HG02870 (cell line): ENCODE measurements at regions not wholly inside any gene's neighbourhood (a gene's known extent, or its start where the extent isn't known, plus 50 kb on each side); places are given as distances from the start of the nearest gene placed in this dataset.
A peak's percentile ranks its signal among the peaks of the same experiment; 100 is the strongest.

Source experiments
- ATAC-seq: cut with Tn5 transposase; IDR thresholded peaks from one replicate; pipeline ENCODE4 v1.9.1; 2021; ENCODE audit warnings: mild to moderate bottlenecking, moderate library complexity; ENCODE audit not compliant: unreplicated experiment

DNA sequence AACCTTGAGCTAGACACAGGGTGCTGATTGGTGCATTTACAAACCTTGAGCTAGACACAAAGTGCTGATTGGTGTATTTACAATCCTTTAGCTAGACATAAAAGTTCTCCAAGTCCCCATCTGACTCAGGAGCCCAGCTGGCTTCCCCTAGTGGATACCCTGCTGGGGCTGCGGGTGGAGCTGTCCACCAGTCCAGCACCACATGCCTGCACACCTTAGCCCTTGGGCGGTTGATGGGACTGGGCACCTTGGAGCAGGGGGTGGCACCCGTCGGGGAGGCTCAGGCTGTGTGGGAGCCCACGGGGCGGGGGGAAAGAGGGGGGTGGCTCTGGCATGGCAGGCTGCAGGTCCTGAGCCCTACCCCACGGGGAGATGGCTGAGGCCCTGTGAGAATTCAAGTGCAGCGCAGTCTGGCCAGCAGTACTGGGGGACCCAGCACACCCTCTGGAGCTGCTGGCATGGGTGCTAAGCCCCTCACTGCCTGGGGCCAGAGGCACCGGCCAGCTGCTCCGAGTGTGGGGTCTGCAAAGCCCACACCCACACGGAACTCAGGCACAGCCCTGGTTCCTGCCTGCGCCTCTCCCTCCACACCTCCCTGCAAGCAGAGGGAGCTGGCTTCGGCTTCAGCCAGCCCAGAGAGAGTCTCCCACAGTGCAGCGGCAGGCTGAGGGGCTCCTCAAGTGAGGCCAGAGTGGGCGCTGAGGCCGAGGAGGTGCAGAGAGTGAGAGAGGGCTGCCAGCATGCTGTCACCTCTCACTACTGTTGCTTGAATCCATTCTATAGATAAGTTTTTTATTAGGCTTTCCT lies 369.8 kb upstream of the SMIM30 start:
- ATAC-seq = no peak

DNA sequence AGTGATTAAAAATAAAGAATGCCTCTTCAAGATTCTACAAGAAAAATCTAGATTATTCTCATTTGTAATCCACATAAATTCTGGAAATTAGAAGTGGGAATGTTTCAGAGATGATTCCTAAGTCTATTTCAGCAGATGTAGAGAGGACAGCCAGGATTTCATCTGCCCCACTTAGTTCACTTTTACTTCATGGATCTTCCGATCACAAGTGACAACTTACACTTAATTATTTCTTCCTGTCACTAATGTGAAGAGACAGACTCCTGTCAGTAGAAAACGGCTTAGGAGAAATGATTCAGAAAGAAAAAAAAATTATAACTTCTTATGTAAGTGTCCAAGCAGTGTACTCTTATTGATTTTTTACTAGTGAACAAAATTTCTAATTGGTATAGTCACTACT lies 368.2 kb upstream of the SMIM30 start:
- ATAC-seq = no peak

DNA sequence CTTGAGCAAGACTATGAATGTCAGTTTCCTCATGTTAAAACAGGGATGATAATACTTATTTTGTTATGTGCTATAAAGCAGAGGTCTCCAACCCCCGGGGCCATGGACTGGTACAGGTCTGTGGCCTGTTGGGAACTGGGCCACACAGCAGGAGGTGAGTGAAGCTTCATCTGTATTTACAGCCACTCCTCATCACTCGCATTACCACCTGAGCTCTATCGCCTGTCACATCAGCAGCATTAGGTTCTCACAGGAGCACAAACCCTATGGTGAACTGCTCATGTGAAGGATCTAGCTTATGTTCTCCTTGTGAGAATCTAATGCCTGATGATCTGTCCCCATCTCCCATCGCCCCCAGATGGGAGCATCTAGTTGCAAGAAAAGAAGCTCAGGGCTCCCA lies 365.3 kb upstream of the SMIM30 start:
- no peak for ATAC-seq

DNA sequence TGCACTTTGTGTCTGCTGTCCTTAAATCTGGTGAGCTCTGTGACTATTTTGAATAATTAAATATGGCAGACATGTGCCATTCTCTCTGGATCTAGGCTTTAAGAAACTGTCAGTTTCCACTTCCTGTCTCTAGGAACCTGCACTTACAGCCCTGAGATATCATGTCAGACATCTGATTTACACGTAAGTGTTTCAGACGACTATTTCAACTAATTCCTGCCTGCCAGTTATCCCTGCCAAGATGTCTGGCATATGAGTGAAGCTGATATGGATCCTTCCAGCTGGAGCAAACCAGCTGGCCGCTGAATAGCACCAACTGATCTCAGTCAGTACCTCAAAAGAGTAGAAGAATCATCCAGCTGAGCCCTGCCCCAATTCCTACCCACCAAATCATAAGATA lies 362.2 kb upstream of the SMIM30 start:
- no peak for ATAC-seq

DNA sequence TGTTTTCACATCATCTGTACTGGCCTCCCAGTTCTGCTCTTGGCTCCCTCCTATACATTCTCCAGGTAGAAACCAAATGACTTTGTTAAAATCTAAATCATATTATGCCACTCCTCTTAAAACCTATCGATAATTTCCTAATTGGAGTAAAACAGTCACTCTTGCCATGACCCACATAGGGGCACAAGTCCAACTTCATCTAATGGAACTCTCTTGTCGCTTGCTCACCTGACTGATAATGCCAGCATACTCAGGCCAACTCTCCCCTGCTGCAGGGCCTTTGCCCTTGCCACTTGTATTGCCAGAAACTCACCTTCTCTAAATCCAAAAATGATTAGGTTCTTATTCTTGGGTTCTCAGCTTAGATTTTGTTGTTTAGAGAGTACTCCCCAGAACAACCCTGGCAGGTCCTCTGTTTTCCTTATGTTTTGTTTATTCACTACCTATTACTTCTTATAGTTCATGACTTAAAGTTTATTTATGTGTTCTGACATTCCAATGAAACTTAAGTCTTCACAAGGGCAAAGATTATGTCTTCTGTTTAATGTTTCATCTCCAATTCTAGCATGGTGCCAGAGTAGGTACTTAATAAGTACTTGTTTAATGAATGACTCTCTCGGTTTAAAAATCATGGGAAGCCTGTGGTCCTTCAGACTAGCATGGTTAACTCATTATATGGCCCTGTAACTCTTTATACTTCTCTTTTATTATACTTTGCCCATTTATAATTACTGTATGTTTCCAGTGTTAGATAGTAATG lies 345.9 kb upstream of the SMIM30 start:
- ATAC-seq = no peak

DNA sequence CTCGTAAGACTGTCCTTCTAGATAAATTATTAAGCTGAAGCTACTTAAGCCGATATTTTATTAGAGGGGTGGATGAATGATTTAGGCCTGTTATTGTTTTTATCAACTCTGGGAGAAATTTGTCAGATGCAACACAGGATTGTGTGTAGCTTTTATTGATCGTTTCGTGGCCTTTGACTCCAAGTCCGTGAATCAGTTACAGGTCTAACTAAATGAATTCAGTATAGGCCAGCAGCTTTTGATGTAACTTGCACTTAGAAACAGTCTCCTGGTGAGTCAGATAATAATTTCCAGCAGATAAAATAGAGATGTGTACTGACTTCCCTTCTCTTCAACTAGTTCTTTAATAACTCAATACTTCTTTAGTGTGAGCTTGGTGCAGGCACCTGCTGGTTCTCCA lies 341.7 kb upstream of the SMIM30 start:
- ATAC-seq = no peak

DNA sequence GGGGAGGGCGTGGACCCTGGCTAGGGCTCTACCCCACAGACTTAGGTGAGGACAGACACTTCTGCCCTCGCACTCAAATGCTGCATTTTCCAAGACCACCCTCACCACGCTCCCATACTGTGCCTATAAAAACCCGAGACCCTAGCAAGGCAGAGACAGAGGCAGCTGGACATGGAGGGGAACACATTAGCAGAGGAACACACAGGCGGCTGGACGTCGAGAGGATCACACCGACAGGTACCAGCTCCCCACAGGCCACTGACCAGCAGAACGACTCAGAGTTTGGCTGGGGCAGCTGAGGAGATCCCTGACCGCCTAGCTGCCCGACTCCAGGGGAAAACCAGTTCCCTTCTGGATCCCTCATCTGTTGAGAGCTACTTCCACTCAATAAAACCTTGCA lies 338.2 kb upstream of the SMIM30 start:
- no peak for ATAC-seq

DNA sequence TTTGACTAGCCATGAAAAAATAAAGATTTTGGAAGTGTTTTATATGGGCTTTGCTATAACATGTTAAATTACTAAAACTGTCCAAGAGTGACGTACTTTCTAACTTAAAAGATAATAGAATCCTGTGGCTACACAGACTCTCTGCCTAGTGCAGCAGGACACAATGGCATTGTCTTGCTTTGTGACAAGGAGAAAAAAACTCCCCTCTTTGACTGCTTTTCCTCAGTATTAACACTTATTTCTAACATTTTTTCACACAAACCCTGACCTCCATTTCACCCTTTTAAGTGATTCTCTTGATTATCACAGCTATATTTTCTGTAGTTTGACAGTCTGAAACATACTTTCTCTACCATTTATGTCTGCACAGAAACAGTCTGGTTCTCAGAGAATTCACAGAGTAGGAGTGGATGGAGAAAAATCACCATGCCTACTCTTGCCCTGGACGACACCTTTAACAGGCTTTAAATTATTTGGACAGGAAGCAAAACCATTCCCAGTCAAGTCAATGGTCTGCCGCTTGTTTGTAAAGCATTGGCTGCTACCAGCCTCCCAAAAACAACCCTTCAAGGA lies 336.3 kb upstream of the SMIM30 start:
- no peak for ATAC-seq

DNA sequence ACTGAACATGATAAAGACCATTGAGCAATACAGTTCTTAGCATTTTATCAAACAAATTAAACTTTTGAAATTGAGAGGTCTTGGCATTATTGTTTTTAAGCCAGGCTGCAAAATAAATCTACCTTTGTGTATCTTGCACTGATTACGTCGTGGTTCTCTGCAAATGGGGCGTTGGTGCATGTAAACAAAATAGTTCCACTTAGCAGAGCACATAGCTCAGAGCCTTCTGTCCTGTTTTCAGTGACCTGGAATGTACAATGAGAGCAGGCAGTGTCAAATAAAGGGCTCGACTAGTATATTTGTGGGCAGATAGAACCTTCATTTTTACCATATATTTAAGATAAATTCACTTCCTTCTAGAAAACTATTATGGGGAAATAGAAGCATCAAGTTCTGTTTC lies 333.9 kb upstream of the SMIM30 start:
- ATAC-seq = no peak

DNA sequence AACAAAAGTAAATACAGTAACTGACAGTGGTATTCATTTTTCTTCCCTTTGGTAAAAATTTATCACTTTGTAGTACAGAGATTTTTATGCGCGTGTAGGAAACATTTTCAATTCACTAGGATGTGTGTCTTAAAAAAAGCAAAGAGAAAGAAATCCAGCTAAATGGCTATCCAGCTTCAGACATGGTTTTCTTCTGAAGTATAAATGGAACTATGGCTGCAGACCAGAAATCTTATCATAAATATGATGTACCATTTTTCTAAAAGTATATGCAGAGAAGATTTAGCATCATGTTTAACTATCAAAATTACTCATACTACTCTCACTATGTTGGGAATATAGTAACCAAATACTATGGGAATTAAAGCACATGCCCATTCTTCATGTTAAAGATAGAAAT lies 328.4 kb upstream of the SMIM30 start:
- ATAC-seq = no peak

DNA sequence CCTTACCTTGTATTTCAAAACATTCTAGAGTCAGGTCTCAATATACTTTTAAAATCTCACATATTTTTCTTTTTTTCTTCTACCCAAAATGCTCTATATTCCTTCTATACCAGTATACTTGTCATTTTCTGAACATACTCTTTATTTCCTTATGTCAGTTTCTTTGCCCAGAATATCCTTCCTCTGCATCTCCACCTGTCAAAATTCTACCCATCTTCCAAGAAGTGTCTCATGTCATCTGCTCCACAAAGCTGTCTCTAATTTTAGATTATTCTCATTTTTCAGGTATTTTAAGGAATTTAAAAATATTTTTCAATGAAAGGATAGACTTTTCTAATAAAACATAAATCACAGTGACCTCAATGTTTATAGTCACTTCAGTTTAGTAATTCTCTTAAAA lies 328.0 kb upstream of the SMIM30 start:
- no peak for ATAC-seq

DNA sequence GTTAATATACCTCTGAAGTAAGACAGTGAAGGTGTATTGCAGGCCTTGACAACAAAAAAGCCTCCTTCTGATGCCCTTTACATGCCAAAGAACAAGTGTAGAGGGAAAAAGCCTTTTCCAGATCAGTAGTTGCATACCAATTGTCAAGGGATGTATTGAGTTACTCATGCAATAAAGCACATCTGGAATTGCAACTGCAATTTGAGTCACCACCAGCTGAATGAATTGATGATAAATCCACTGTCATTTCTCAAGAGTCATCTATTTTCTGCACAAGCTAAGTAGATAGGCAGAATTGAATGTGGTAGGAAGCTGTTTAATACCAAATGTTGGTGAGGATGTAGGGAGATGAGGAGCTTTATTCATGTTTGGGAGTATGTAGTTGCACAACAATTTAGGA lies 325.9 kb upstream of the SMIM30 start:
- no peak for ATAC-seq

DNA sequence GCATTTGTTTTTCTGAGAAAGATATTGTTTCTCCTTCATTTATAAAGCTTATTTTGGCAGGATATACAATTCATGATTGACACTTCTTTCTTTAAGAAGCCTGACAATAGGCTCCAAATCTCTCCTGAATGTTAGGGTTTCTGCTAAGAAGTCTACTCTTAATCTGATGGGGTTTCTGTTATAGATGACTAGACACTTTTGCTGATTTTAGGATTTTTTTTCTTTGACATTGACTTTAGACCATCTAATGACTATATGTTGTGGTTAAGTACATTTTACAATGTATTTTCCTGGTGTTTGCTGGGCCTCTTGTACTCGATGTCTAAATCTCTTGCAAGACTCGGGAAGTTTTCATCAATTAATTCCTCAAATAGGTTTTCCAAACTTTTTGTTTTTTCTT lies 321.8 kb upstream of the SMIM30 start:
- ATAC-seq = no peak

DNA sequence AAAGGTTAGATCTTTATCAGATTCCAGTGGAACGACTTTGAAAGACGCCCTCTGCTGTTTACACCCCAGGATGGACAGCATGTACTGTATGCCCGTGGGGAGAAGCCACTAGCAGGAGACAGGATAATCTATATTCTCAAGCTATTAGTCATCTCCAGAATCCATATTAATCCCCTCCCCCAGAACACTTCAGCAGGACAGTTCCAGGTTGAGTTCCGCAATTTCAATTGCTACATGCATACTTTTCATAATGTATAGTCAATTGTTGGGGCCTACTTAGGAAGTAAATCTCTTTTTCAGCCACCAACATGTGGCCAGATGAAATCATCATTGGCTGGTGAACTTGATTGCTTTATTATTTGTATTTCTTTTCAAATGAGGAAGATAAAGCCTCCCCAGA lies 313.1 kb upstream of the SMIM30 start:
- ATAC-seq = no peak

DNA sequence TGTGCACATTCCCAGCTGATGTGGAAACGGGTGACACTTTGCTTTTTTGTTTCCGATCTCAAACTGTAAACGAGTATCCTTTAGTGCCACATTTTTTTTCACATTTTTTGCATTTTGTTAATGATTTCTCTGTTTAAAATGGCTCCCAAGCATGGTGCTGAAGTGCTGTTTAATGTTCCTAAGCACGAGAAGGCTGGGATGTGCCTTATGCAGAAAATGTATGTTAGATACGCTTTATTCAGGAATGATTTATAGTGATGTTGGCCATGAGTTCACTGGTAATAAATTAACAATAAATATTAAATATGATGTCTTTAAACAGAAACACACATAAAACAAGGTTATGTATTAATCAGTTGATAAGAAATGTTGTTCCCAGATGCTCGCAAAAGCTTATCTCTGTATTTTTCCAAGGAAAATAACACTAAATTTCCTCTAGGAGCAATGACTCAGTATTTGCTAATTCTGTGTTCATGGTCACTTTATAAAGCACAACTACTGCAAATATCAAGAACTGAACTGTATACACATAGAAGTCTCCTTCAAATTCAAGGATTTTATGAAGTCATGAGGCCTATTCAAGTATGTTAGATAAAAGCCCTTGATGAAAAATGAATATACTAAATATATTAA lies 305.9 kb upstream of the SMIM30 start:
- ATAC-seq = no peak

DNA sequence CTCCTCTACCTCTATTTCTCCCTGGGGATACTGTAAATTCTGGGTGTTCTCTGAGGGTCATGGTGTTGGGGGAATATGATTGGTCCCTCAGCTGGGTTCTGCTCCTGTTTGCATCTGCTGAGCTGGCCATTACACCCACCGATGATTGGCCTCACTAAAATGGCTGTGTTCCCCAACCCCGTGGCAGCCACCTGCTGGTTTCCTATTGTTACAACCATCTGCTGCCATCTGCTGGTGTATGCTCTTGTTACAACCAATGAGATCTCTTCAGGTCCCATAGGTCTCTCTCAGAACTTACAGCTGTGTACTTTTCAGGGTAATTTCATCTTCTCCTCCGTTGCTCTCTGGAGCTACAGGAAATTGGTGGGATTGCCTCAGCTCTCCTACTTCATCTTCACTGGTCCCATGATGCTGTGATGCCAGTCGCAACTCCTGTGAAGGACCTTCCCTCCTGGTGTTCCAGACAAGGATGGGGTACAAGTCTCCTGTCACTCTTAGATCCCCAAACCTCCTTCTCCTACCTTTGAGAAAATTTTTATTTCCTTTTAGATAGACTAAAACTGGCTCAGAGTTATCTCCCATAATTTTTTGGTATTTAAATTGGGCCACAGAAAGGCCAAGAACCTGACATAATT lies 303.5 kb upstream of the SMIM30 start:
- peak; percentile 100 for ATAC-seq

DNA sequence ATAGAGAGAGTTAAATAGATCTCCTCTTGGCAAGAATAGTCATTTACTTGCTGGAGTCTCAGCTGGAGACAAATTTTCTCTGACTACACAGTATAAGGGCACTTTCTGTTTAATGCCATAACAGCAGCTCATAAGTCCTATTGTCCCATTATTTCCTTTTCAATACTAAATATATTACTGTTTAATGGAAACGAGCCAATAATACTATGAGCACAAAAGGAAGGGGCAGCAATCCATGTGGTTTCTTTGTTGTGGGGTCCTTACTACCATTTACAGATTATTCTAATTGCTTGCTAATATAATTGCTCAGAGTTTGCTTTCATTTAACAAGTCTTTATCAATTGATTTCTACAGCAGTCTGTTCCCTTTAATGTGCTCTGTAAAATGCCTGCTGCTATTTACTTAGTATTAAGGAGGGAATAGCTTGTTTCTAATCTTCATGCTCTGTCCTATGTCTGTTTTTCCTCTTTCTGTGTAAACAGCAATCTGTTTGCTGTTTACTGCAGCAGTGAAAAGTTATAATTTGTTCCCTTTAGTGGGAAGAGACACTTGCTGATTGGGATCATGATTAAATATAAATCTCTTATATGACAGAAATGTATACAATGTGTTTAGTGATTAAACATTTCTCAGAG lies 296.2 kb upstream of the SMIM30 start:
- ATAC-seq = no peak

DNA sequence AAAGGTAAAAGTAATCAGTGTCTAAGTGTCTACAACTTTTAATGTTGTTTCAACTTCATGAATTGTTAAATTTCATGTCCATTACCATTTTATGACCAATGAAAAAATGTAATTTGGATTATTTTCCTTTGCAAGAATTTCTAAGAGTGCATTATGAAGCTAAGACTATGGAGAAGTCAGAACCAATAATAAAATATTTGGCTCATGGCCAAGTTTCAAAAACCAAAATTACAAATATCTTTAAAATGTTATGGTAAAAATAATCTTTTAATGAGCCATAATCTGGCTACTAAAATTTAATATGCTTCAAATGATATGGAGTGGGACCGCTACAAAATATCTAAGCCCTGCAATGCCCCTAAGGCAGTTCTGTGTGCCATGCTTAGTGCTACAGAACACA lies 294.1 kb upstream of the SMIM30 start:
- no peak for ATAC-seq

DNA sequence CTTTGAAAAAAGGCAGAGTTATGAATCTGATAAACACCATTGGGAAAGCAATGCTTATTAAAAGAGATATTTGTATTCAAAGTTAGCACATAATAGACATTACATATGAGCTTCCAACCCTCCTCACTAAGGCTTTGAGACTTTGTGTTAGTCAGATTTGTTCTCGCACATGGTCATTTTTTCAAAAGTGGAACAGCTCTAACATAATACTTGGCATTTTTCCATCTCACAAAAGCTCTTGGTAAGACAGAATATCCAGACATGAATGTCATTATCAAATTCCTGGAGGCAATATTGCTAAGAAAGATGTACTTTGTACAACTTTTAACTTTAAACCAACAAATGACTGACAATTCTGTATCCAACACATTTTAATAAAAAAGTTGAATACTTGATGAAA lies 292.4 kb upstream of the SMIM30 start:
- no peak for ATAC-seq

DNA sequence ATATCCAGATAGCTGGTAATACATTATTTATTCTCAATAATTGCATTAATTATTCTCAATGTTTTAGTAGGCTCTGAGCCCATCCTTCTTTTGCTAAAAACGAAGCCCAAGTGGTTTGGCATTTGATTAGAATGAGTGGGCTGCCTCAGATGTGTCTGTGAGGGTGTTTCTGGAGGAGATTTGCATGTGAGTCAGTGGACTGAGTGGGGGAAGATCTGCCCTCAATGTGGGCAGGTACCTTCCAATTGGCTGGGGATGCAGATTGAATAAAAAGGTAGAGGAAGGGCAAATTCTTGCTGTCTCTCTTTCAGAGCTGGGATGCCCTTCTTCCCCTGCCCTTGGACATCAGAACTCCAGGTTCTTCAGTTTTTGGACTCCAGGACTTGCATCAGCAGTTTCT lies 290.6 kb upstream of the SMIM30 start:
- ATAC-seq = no peak
